ENCODE measurements at regions not wholly inside any gene's neighbourhood (a gene's known extent, or its start where the extent isn't known, plus 50 kb on each side); places are given as distances from the start of the nearest gene placed in this dataset.
"Not testable (repeated sequence)": the region's sequence is repeated elsewhere in the genome, so short reads cannot be mapped to it uniquely, and the experiment has no call there.

- Mint-ChIP-seq H3K27ac (no peak overlapping the region), H3K27me3 (no peaks in the 10 kb centered on the region)
Measured at GRCh38 chr7:9148687-9149086, 715.3 kb downstream of the NXPH1 start.

GRCh38 chr7:9149499-9150082, 716.2 kb downstream of the NXPH1 start:
- no peak overlapping the region for H3K27ac Mint-ChIP-seq
- no peaks in the 10 kb centered on the region for H3K36me3 Mint-ChIP-seq (ENCODE audit: low read depth)
- H3K4me3 Mint-ChIP-seq, result no peak overlapping the region
- H3K4me1 Mint-ChIP-seq, result no peaks in the 10 kb centered on the region
- intact Hi-C loops (cut with micrococcal nuclease), result no loop called here
- H3K9me3 Mint-ChIP-seq, result no peaks in the 10 kb centered on the region
- no peaks in the 10 kb centered on the region for H3K27me3 Mint-ChIP-seq
- DNase-seq, result no peak

More at GRCh38 chr7:9148687-9149086, 715.3 kb downstream of the NXPH1 start:
- no peak overlapping the region for H3K4me3 Mint-ChIP-seq
- no peak for DNase-seq
- H3K36me3 Mint-ChIP-seq (ENCODE audit: low read depth), result no peaks in the 10 kb centered on the region
- H3K9me3 Mint-ChIP-seq, result no peaks in the 10 kb centered on the region
- no peaks in the 10 kb centered on the region for H3K4me1 Mint-ChIP-seq
- intact Hi-C loops (cut with micrococcal nuclease), result no loop called here

- H3K27me3 Mint-ChIP-seq; intact Hi-C loops (cut with micrococcal nuclease); H3K4me3 Mint-ChIP-seq; H3K27ac Mint-ChIP-seq; H3K36me3 Mint-ChIP-seq (ENCODE audit: low read depth); H3K4me1 Mint-ChIP-seq; DNase-seq; H3K9me3 Mint-ChIP-seq: not testable (repeated sequence)
Measured at GRCh38 chr7:9163691-9164090, 730.3 kb downstream of the NXPH1 start.

DNA sequence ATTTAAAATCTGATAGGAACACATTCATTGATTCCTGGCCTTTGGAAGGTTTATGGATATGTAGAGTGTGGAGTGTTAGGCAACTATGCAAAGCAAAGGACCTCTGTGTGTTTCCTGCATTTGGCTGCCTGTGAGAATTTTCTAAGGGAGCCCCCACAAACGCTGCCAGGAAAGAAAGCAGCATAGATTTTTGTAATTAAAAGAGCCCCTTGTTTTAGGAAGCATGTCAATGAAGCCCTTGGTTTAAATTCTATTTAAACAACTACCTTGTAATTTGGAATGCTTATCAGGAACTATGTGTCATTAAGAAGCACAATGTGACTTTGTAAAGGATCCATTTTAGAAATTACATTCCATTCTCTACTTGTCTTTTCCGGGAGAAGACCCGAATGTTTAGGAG, 742.5 kb downstream of the NXPH1 start:
- Mint-ChIP-seq H3K4me1 (no peaks in the 10 kb centered on the region), H3K4me3 (no peak overlapping the region), H3K36me3 (ENCODE audit: low read depth) (no peaks in the 10 kb centered on the region), H3K9me3 (peaks cover 17% of the 10 kb centered on the region), H3K27ac (no peak overlapping the region), H3K27me3 (no peaks in the 10 kb centered on the region)
- DNase-seq, result no peak
- intact Hi-C loops (cut with micrococcal nuclease), result no loop called here

GRCh38 chr7:9181356-9181755, 747.9 kb downstream of the NXPH1 start:
- H3K27me3 Mint-ChIP-seq, result no peaks in the 10 kb centered on the region
- H3K36me3 Mint-ChIP-seq (ENCODE audit: low read depth), result no peaks in the 10 kb centered on the region
- H3K4me3 Mint-ChIP-seq, result no peak overlapping the region
- no peak overlapping the region for H3K27ac Mint-ChIP-seq
- no peaks in the 10 kb centered on the region for H3K9me3 Mint-ChIP-seq
- no peak for DNase-seq
- intact Hi-C loops (cut with micrococcal nuclease), result no loop called here
- no peaks in the 10 kb centered on the region for H3K4me1 Mint-ChIP-seq

- Mint-ChIP-seq H3K27me3 (no peaks in the 10 kb centered on the region), H3K4me1 (no peaks in the 10 kb centered on the region), H3K36me3 (ENCODE audit: low read depth) (no peaks in the 10 kb centered on the region), H3K4me3 (no peak overlapping the region), H3K9me3 (no peaks in the 10 kb centered on the region), H3K27ac (no peak overlapping the region)
- intact Hi-C loops (cut with micrococcal nuclease), result no loop called here
- DNase-seq, result no peak
Measured at GRCh38 chr7:9186730-9187129, 753.3 kb downstream of the NXPH1 start.

- no peak for DNase-seq
- H3K4me1 Mint-ChIP-seq, result no peaks in the 10 kb centered on the region
- H3K9me3 Mint-ChIP-seq, result no peaks in the 10 kb centered on the region
- H3K27me3 Mint-ChIP-seq, result no peaks in the 10 kb centered on the region
- no peak overlapping the region for H3K4me3 Mint-ChIP-seq
- H3K27ac Mint-ChIP-seq, result no peak overlapping the region
- intact Hi-C loops (cut with micrococcal nuclease), result no loop called here
- no peaks in the 10 kb centered on the region for H3K36me3 Mint-ChIP-seq (ENCODE audit: low read depth)
Measured at GRCh38 chr7:9189703-9190102, 756.3 kb downstream of the NXPH1 start.

GRCh38 chr7:9192969-9193368, 759.6 kb downstream of the NXPH1 start:
- no peaks in the 10 kb centered on the region for H3K36me3 Mint-ChIP-seq (ENCODE audit: low read depth)
- no peak for DNase-seq
- H3K27ac Mint-ChIP-seq, result no peak overlapping the region
- H3K4me3 Mint-ChIP-seq, result no peak overlapping the region
- H3K4me1 Mint-ChIP-seq, result no peaks in the 10 kb centered on the region
- no peaks in the 10 kb centered on the region for H3K27me3 Mint-ChIP-seq
- intact Hi-C loops (cut with micrococcal nuclease), result no loop called here
- peaks cover 5% of the 10 kb centered on the region for H3K9me3 Mint-ChIP-seq

DNA sequence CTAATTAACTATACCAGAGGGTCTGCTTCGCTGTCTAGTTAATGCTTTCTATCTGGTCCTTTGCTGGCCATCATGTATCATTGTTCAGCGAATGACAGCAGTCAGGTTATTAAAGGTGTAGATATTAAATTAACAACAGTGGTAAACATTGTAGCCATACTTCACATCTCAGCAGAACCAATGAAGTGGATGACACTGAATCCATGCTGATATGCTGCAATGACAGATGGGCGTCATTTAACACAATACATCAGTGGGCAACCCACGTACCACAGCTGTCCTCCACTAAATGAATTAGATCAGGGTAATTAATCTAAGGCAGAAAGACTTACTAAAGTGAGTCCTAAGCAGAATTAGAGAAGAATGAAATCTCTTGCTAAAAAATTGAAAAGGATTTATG, 767.2 kb downstream of the NXPH1 start:
- Mint-ChIP-seq H3K4me3 (no peak overlapping the region), H3K4me1 (no peaks in the 10 kb centered on the region), H3K9me3 (peaks cover 5% of the 10 kb centered on the region), H3K36me3 (ENCODE audit: low read depth) (no peaks in the 10 kb centered on the region), H3K27me3 (no peaks in the 10 kb centered on the region), H3K27ac (no peak overlapping the region)
- no peak for DNase-seq
- intact Hi-C loops (cut with micrococcal nuclease), result no loop called here

GRCh38 chr7:9201928-9202327, 768.5 kb downstream of the NXPH1 start:
- no peaks in the 10 kb centered on the region for H3K27me3 Mint-ChIP-seq
- intact Hi-C loops (cut with micrococcal nuclease), result no loop called here
- no peak overlapping the region for H3K4me3 Mint-ChIP-seq
- no peak for DNase-seq
- no peak overlapping the region for H3K27ac Mint-ChIP-seq
- no peaks in the 10 kb centered on the region for H3K36me3 Mint-ChIP-seq (ENCODE audit: low read depth)
- no peaks in the 10 kb centered on the region for H3K9me3 Mint-ChIP-seq
- H3K4me1 Mint-ChIP-seq, result no peaks in the 10 kb centered on the region

DNA sequence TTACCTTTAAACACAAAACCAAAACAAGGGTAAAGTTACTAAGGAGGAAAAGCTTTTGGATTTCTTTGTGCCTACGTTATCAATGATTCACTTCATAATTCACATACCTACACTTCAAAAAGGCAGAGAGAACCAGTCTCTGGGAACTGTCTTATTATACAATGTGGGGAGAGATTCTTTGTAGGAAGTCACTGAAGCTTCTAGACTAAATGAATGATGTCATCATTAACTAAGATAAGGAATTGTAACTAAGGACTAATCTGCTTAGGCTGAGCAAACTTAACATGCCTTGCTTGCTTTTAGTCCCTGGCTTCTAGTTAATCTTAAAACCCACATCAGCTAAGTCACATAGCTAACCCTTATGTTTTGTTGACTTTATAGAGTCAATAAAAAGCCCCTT, 771.2 kb downstream of the NXPH1 start:
- intact Hi-C loops (cut with micrococcal nuclease), result no loop called here
- H3K36me3 Mint-ChIP-seq (ENCODE audit: low read depth), result no peaks in the 10 kb centered on the region
- no peak for DNase-seq
- H3K27ac Mint-ChIP-seq, result no peak overlapping the region
- H3K9me3 Mint-ChIP-seq, result peaks cover 4% of the 10 kb centered on the region
- H3K4me3 Mint-ChIP-seq, result no peak overlapping the region
- H3K27me3 Mint-ChIP-seq, result no peaks in the 10 kb centered on the region
- no peaks in the 10 kb centered on the region for H3K4me1 Mint-ChIP-seq

DNA sequence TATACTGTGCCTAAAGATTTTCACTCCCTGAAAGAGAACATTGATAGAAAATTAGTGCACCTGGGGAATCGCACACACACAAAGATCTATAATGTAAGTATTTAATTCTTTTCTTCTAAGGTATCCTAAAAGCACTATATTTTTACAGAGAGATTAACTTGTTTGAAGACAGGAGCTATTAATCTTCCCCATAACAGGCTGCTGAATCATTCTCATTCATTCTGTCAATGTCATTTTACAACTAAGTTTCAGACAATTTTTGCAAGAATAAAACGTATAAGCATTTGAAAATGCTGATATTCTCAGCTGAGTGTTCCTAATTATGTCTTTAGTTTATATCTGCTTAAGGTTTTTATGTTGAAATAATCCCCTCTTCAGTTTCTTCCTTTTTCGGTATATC, 776.7 kb downstream of the NXPH1 start:
- DNase-seq, result no peak
- no peaks in the 10 kb centered on the region for H3K4me1 Mint-ChIP-seq

GRCh38 chr7:9217204-9217603, 783.8 kb downstream of the NXPH1 start:
- intact Hi-C loops (cut with micrococcal nuclease), result no loop called here
- DNase-seq, result no peak
- H3K9me3 Mint-ChIP-seq, result peaks cover 4% of the 10 kb centered on the region
- no peak overlapping the region for H3K4me3 Mint-ChIP-seq
- H3K27me3 Mint-ChIP-seq, result no peaks in the 10 kb centered on the region
- H3K36me3 Mint-ChIP-seq (ENCODE audit: low read depth), result no peaks in the 10 kb centered on the region
- H3K4me1 Mint-ChIP-seq, result no peaks in the 10 kb centered on the region
- no peak overlapping the region for H3K27ac Mint-ChIP-seq

More for the DNA sequence above, 776.7 kb downstream of the NXPH1 start:
- Mint-ChIP-seq H3K9me3 (peaks cover 7% of the 10 kb centered on the region), H3K27me3 (no peaks in the 10 kb centered on the region), H3K27ac (no peak overlapping the region), H3K4me3 (no peak overlapping the region), H3K36me3 (ENCODE audit: low read depth) (no peaks in the 10 kb centered on the region)
- intact Hi-C loops (cut with micrococcal nuclease), result no loop called here

DNA sequence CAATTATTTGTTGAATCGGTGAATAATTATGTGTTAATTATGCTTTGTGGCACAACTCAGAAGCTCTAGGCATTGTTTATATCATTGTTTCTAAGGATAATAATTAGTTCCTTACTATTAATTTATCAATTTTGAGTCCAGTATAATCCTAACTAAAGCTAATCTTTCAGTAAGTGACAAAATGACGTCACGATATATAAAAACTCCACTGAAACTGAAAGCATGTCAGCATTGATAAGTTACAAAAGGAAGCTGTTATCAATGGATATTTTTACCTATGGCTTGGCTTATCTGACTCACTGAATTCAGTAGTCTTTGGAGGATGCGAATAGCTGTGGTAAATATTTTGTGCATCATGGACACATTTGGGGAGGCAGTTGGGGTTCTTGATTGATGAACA, 793.1 kb downstream of the NXPH1 start:
- no peaks in the 10 kb centered on the region for H3K4me1 Mint-ChIP-seq
- H3K9me3 Mint-ChIP-seq, result no peaks in the 10 kb centered on the region

DNA sequence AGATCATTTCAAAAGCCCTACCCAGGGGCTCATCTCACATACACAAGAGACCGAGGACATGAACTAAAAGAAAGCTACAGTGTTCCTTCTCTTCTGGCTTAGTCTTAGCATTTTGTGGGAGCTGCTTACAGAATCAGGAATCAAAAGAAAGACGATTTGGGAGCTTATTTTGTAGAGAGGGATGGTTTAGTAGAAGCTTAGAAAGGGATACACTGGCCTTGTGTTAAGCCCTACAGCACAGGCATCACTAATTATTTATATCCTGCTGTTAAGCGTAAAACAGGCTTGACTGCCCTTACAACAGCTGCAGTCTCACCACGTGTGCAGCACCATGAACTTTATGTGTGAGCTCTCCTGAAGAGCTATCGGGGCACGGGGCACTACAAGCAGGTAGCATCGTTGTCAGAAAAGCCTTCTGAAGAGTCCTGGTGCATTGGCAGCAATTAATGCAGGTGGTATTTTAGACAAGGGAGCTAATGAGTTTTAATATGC, 798.3 kb downstream of the NXPH1 start:
- Mint-ChIP-seq H3K27me3 (no peaks in the 10 kb centered on the region), H3K9me3 (peaks cover 4% of the 10 kb centered on the region), H3K4me3 (no peak overlapping the region), H3K4me1 (no peaks in the 10 kb centered on the region), H3K27ac (no peak overlapping the region), H3K36me3 (ENCODE audit: low read depth) (no peaks in the 10 kb centered on the region)
- DNase-seq, result no peak
- intact Hi-C loops (cut with micrococcal nuclease), result no loop called here

More for the DNA sequence above, 793.1 kb downstream of the NXPH1 start:
- Mint-ChIP-seq H3K4me3 (no peak overlapping the region), H3K36me3 (ENCODE audit: low read depth) (no peaks in the 10 kb centered on the region), H3K27ac (no peak overlapping the region), H3K27me3 (no peaks in the 10 kb centered on the region)
- intact Hi-C loops (cut with micrococcal nuclease), result no loop called here
- no peak for DNase-seq
